CD4-positive, alpha-beta T cell treated with Interferon alpha-2 for 1 hour (primary cell): ENCODE measurements at regions not wholly inside any gene's neighbourhood (a gene's known extent, or its start where the extent isn't known, plus 50 kb on each side); places are given as distances from the start of the nearest gene placed in this dataset.
A peak's percentile ranks its signal among the peaks of the same experiment; 100 is the strongest.
"Not testable (repeated sequence)": the region's sequence is repeated elsewhere in the genome, so short reads cannot be mapped to it uniquely, and the experiment has no call there.

Source experiments
- DNase-seq, 2 donors: peaks; one replicate each; pipeline ENCODE4 v3.0.0-alpha.2; 2020 to 2022

- no peak for DNase-seq
Observed at GRCh38 chr3:153319705-153320554, 157.9 kb downstream of the RAP2B start.

- no peak for DNase-seq
Observed at GRCh38 chr3:153320585-153321128, 158.6 kb downstream of the RAP2B start.

DNA sequence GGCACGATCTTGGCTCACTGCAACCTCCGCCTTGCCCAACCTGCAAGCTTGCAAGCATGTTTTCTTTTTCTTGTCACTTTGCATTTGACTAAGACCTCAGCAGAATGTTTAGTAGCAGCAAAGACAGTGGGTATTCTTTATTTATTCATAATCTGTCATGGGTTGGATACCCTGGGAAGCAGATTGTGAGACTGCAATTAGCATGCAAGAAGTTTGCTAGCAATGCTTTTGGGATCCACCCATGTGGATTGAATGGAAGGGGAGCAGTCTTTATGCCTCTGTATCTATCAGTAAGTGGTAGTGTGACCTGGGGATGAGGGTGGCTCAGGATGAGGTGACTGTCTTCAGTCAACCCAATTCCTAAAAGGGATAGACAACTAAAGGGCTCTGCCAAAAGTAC is 166.7 kb downstream of the RAP2B start:
- no peak for DNase-seq

GRCh38 chr3:153330901-153331300 is 168.9 kb downstream of the RAP2B start:
- no peak for DNase-seq

- no peak for DNase-seq
Observed at GRCh38 chr3:153331676-153332075, 169.7 kb downstream of the RAP2B start.

GRCh38 chr3:153334558-153334957 is 172.5 kb downstream of the RAP2B start:
- no peak for DNase-seq

GRCh38 chr3:153337369-153337768 is 175.3 kb downstream of the RAP2B start:
- DNase-seq: no peak

DNA sequence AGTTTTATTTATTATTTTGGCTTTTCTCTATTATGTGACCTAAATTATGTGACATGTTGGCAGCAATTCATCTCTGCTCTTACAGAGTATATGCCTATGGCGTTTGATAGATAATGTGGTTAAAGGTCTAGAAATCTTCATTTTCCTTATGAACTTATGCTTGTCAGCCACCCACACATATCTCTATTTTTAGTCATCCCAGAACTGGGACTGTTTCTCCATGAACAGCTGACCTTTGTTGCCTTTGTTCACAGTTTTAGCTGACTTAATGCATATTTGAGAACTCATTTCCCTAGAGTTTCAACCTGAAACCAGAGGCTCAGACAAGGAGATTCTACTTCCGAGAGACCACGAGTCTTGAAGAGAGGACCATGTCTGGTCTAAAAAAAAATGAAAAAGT is 176.5 kb downstream of the RAP2B start:
- no peak for DNase-seq

DNA sequence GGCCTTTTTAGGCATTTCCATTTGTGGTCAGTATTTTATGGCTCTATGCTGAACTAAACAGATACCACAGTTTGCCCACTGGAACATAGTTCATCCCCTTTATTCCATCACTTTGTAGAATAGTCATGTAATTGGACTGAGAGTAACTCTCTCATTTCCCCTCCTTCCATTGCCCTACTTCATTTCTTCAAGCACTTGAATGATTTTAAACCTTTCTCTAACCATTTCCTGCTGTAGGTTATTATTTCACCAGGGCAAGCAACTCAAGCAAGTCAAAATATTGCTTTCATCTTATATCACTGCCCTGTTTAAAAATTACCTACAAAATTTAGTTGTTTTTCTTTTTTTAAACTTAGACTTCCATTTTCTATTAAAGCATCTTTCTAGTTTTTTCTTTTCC is 177.0 kb downstream of the RAP2B start:
- DNase-seq: no peak

- DNase-seq: no peak
Observed at GRCh38 chr3:153343988-153344782, 182.2 kb downstream of the RAP2B start.

GRCh38 chr3:153348457-153349107 is 186.6 kb downstream of the RAP2B start:
- no peak for DNase-seq

DNA sequence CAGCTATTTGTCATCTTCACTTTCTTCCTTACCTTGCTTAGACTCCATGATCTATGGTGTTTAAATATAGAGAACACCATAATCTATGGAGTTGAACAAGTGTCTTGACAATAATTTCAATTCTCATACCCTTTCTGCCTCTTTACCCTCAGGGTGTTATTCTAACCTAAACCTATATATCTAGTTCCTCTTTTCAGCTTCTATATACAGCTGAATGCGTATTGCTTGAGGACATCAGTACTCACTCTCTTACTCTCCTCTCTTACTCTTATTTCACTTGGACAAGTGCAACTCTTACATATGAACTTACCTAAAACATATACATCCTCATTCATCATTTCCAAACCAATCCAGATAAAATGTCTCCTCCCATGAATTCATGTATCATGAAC is 187.1 kb downstream of the RAP2B start:
- DNase-seq: no peak

GRCh38 chr3:153350420-153350819 is 188.4 kb downstream of the RAP2B start:
- DNase-seq: no peak

- no peak for DNase-seq
Observed at GRCh38 chr3:153354641-153355040, 192.6 kb downstream of the RAP2B start.

- no peak for DNase-seq
Observed at GRCh38 chr3:153355559-153355958, 193.5 kb downstream of the RAP2B start.

DNA sequence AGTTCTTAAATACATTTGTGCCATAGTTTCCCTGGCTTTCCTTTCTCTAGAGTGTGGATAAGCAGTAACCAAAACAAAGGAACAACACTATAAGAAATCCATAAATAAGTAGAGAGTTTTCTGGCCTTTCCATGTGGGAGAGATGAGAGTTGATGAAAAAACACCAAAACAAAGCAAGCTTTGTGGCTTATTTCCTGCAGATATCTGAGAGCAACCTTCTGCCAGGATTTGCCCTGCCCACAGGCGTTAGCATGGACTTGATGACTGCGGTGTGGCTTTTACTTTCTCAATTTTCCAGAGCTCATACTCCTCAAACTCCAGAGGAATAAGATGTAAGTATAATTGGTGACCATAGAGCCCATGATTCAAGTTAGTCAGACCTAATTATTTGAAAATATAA is 194.9 kb downstream of the RAP2B start:
- DNase-seq: no peak

DNA sequence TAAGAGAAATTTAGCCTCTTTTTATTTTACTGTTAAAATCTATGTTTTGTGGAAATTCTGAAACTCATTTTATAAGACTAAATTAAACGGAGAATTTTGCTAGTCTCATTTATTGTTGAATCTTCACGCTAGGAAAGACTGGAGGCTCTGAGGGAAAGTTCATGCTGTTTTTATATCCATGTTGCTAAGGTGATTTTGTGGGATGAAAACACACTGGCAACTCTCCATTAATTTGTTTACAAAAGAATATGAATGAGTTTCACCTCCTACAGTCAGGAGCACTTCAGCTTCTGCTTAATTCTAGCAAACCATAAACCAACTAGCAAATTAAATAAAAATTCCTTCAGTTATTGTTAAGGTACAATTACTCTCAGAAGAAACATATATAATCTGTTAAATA is 195.4 kb downstream of the RAP2B start:
- DNase-seq: no peak

DNA sequence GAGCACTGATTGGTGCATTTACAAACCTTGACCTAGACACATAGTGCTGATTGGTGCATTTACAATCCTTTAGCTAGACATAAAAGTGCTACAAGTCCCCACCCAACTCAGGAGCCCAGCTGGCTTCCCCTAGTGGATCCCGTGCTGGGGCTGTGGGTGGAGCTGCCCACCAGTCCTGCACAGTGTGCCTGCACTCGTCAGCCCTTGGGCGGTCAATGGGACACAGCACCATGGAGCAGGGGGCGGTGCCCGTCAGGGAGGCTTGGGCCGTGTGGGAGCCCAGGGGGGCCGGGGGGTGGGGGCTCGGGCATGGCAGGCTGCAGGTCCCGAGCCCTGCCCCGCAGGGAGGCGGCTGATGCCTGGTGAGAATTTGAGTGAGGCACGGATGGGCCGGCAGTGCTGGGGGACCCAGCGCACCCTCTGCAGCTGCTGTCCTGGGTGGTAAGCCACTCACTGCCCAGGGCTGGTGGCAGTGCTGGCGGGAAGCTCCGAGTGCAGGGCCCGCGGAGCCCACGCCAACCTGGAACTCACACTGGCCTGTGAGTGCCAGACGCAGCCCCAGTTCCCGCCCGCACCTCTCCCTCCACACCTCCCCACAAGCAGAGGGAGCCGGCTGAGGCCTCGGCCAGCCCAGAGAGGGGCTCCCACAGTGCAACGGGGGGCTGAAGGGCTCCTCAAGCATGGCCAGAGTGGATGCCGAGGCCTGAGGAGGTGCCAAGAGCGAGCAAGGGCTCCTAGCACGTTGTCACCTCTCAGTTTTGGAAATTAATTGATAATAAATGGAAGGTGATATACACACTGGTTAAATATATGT is 207.7 kb downstream of the RAP2B start:
- no peak for DNase-seq

DNA sequence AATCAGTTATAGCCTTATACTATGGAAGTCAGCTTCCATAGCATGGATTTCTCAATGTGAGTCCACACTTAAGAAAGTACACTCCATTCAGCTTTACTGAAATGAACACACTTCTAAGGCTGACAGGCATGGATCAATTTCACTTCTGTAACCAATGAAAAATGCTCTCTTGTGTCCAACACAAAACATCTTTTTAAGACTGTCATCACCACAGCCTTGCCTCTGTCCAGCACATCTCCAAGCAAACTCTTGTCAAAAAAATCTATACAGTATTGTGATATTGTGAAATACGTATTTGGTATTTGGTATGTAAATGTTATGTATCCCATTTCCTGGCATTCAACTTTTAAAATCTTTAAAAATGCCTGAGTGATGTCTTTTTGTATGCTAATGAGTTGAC is 208.7 kb downstream of the RAP2B start:
- no peak for DNase-seq

GRCh38 chr3:153372326-153372725 is 210.3 kb downstream of the RAP2B start:
- no peak for DNase-seq

DNA sequence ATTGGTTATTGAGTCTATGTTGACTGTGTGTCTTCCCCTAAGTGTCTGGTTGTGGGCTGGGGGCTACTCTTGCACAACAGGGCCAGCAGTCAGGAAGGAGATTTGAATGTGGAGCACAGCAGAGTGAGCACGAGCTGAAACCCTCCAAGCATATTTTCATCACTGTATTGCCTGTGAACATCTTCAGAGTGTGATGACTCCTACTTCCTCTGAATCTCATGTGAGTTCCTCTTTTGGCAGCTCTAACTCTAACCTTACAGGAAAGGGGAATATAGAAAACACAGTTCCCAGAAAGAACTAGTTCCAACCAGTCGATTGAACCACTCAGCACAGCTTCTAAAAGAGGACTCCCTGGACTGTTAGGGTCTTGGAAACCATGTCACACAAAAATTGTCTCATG is 211.6 kb downstream of the RAP2B start:
- peak; percentile 5 to 12 for DNase-seq

DNA sequence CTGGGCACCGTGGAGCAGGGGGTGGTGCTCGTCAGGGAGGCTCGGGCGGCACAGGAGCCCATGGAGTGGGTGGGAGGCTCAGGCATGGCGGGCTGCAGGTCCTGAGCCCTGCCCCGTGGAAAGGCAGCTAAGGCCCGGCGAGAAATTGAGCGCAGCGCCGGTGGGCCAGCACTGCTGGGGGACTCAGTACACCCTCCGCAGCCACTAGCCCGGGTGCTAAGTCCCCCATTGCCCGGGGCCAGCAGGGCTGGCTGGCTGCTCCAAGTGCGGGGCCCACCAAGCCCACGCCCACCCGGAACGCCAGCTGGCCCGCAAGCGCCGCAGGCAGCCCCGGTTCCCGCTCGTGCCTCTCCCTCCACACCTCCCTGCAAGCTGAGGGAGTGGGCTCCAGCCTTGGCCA is 216.3 kb downstream of the RAP2B start:
- not testable (repeated sequence) for DNase-seq

GRCh38 chr3:153379516-153379915 is 217.5 kb downstream of the RAP2B start:
- no peak for DNase-seq
